Neural progenitor cell (in vitro differentiated cells): ENCODE measurements at regions not wholly inside any gene's neighbourhood (a gene's known extent, or its start where the extent isn't known, plus 50 kb on each side); places are given as distances from the start of the nearest gene placed in this dataset.

Experiments used
- EZH2 ChIP-seq: fragments of 200-600 bp; sonication (generic); IDR thresholded peaks from 2 replicates; pipeline ENCODE4 v1.6.1; 2017; ENCODE audit warnings: antibody characterized with exemption, mild to moderate bottlenecking, moderate library complexity
- EZH2phosphoT487 ChIP-seq: fragments of 200-600 bp; sonication (generic); IDR thresholded peaks from 2 replicates; pipeline ENCODE4 v1.6.1; 2017; ENCODE audit warnings: antibody characterized with exemption
- TF ChIP-seq, protein P1 (sequence below): fragments of 200-600 bp; sonication (generic); IDR thresholded peaks from 2 replicates; pipeline ENCODE4 v1.5.1; 2017; ENCODE audit warnings: antibody characterized with exemption, mild to moderate bottlenecking

DNA sequence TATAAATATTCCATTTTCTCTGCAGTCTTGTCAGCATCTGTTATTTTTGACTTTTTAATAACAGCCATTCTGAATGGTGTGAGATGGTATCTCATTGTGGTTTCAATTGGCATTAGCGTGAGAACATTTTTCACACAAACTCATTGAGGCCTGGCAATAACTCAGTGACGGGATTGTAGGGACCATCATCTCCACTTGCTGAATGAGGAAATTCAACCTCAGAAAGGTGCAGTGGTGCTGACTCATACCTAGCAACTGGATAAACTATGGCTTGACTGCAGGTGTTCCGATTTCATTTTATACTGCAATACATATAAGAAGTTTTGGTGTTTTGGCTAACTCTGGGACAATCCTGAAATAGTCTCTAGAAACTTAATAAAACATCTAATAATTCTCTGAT lies 88.3 kb upstream of the DDIT4L start:
- TF ChIP-seq EZH2phosphoT487, result no peak
- TF ChIP-seq EZH2, result no peak
- TF ChIP-seq, protein P1, sequence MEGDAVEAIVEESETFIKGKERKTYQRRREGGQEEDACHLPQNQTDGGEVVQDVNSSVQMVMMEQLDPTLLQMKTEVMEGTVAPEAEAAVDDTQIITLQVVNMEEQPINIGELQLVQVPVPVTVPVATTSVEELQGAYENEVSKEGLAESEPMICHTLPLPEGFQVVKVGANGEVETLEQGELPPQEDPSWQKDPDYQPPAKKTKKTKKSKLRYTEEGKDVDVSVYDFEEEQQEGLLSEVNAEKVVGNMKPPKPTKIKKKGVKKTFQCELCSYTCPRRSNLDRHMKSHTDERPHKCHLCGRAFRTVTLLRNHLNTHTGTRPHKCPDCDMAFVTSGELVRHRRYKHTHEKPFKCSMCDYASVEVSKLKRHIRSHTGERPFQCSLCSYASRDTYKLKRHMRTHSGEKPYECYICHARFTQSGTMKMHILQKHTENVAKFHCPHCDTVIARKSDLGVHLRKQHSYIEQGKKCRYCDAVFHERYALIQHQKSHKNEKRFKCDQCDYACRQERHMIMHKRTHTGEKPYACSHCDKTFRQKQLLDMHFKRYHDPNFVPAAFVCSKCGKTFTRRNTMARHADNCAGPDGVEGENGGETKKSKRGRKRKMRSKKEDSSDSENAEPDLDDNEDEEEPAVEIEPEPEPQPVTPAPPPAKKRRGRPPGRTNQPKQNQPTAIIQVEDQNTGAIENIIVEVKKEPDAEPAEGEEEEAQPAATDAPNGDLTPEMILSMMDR, result no peak
